Muscle of back (tissue), 3 donors: ENCODE measurements at regions not wholly inside any gene's neighbourhood (a gene's known extent, or its start where the extent isn't known, plus 50 kb on each side); places are given as distances from the start of the nearest gene placed in this dataset.

ENCODE experiments used
- DNase-seq, 3 donors: peaks; one replicate each; pipeline versions ENCODE4 v3.0.0 to v3.0.0-alpha.2; 2013

- no peak for DNase-seq
These were observed 53.6 kb upstream of the NT5E start for GRCh38 chr6:85396159-85396808.

DNA sequence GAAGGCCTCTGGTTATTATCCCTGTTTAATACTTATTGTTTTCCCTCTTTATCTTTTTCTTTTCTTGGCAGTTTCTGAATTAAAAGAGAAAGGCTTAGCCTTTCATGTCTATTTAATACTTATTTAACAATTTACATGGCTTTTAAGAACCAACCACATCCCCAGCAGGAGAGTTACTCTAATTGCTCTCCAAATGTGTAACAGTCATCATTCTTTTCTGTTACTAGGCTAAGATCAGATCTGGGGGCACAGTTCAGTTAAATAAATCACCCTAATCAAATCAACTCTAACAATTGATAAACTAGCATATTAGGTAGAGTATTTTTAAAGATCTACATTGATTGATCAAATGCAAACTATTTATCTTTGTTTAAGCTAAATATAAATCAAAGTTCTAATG is 54.1 kb upstream of the NT5E start:
- no peak for DNase-seq

GRCh38 chr6:85394853-85395538 is 54.9 kb upstream of the NT5E start:
- peak in 2 of 3 donors; percentile 46 to 55 for DNase-seq

DNA sequence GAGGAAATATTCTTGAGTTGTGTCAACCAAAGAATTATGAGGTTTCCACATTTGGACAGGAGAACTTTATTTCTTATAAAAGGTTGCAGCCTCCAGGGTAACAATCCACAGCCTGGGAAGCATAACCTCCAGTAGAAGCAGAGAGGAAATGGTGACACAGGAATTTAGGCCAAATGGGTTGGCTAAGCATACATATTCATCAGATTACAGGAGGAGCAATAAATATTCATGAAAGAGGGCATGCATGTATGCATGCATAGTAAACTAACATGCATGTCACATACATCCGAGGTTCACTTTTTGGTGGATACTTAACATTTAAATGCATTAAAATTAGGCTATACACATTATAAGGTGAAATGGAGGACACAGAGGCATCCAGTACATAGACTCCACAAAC is 55.7 kb upstream of the NT5E start:
- DNase-seq: no peak

- no peak for DNase-seq
These were observed 57.5 kb upstream of the NT5E start for GRCh38 chr6:85392379-85392778.

GRCh38 chr6:85390775-85391174 is 59.1 kb upstream of the NT5E start:
- no peak for DNase-seq

DNA sequence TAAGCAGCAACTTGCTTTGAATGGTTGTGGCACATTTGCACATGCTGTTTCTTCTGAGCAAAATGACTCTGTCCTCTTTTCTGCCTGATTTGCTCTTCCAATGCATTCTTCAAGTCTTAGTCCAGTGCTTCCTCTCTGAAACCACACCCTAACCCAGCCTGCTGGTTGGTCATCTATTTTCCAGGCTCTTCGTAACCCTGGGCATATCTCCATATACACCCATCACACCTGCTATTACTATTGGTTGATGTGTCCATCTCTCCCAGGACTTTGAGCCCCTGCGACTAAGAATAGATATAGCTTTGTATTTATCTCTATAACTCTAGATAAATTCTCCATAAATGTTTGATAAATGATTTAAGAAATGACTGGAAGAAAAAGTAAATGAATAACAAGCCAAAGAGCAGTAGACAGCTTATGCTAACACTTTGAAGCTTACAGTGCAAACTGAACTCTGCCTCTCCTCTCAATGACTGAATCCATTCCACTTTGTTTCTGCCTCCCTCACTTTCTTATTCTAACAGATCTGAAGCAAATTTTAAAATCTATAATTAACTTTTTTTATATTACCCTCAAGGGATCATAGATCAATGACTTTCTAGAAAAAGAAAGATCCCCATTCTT is 59.7 kb upstream of the NT5E start:
- DNase-seq: no peak

DNA sequence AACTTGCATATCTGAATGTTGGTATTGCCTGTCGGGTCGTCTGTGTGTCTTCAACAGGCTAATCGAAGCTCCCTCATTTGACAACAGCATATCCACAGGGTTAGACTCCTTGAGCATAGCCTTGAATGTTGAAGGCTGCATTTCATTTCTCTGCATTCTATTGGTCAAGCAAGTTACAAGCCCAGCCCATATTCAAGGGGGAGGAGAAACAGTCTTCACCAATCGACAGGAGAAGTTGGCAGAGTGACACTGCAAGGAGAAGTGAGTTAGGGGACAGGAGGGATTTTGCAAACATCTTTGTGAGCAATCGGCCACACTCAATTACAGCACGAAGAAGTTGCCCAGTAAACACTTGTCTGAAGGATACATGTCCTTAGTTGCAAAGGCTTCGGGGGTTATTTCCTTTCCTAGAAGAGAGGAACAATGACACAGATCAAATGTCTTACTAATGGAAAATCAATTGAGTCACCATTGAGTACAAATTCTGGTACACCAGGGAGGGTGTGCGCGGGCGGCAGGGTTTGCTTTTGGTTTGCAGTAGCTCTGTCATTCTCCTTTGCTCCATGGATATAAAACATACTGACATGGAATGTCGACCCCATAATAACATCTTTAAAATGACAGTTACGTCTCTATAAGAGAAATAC is 60.6 kb upstream of the NT5E start:
- no peak for DNase-seq

DNA sequence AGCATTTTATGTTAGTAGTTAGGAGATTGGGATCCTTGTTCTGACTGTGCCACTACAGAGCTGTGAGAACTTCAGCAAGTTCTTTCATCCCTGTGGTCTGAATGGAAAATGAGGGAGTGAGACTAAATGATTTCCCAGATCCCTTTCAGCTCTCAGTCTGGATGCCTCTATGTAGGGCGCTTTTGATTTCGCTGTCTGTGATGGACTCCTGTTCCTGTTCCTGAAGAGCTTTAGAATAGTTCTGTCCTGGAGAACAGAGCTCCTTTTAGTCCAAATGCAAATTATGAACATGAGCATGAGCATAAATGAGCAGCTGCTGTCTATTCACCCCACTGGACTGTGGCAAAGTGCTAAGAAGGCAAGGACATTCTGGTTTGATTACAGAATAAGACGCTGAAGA is 61.4 kb upstream of the NT5E start:
- no peak for DNase-seq

DNA sequence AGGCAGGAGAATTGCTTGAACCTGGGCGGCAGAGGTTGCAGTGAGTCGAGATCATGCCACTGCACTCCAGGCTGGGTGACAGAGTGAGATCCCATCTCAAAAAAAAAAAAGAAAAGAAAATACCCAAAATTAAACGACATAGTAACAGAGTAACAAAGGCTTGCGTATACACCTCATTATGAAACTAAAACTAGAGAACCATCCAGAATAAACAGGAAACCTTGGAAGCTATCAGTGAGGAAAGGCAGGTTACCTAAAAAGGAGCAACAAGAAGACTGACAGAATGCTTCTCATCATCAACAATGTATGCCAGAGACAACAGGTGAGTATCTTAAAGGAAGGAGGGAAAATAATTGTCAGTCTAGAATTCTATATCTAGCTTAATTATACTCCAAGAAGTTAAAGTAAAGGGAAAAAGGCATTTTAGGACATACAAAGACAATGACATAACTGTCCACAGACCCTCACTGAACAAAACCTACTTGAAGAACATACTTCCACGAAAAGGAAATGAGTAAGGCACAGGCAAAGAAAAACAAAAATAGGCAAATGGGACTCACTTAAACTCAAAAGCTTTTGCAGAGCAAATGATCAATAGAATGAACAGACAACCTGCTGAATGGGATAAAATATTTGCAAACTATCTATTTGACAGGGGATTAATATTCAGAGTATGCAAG is 64.1 kb upstream of the NT5E start:
- DNase-seq: no peak

DNA sequence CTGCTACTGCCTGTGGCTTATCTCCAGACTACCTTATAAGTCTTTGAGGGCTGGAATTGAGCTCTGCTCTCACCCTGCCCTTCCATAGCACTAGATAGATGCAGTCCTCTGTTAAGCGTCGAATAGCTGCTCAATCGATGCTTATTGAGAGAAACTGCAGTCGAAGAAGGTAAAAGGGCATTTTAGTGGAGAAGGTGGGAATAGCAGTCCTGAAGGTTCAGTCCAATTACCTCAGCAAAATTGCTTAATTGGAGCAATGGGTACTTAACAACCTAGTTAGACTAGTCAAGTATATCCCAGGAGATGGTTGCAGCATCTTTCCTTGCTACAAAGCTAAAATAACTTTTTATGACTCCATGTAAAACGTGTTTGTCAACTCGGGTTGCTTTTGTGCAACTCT is 66.8 kb upstream of the NT5E start:
- no peak for DNase-seq

DNA sequence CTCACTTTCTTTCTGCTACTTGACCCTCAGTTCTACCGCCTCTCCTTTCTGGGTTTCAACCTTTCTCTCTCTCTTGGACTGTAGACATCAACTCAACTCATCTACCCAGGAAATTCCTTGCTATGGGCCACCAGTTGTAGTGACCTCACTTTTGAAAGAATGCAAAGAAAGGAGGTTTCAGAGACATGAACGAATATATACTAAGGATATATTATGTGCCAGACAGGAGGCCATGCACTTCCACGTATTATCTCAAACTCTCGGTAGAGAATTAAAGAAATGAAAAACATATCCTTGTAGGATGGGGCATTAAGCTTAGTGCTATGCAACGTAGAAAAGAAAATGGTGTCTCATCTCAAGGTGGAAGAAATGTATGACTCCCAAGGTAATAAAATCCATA is 67.3 kb upstream of the NT5E start:
- no peak for DNase-seq

- DNase-seq: no peak
These were observed 77.0 kb upstream of the NT5E start for GRCh38 chr6:85372915-85373270.

DNA sequence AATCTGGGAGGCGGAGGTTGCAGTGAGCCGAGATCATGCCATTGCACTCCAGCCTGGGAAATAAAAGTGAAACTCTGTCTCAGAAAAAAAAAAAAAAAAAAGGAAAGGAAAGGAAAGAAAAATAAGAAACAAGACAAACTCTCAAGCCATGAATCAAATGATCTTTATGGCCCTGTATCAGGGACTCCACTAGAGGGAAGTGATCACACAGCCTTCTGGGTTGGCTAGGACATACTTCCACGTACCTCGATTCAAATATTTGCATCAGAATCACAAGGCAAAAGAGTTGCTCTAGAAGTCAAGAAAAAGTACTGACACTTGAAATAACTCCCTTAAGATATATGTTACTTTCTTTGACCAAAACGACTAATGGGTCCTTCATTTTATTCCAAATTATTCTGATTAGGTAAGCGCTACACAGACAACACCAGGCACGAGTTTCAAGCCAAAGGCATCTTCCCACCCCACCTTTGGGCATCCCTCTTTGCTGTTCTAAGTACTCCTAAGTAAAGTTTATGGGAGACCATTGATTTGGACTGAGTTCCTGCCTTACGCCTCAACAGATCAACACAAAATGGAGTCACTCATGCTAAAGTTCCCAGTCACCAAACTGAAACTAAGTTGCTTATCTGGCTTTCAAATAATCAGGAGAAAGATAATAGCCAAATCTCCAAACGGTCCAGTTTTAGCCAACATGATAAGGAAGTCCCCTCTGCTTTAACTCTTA is 77.5 kb upstream of the NT5E start:
- peak in 1 of 3 donors; percentile 26 for DNase-seq

- no peak for DNase-seq
These were observed 81.3 kb upstream of the NT5E start for GRCh38 chr6:85368631-85369030.

DNA sequence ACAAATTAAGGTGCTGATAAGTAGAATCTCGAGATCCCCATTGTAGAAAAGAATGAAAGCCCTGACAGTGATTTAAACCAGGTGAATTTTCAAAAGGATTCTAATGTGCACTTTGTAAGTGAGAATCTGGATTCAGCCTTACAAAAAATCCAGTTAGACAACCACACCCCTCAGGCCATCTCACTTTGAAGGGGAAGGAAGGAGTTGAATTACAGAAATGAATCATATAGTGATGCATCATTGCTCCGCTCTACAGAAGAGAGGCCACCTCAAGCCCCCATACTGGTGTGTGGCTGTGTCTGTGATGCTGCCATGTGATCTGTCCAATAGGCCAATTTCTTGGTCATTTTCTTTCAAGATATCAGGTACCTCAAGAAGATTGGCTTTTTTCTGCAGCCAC is 85.5 kb upstream of the NT5E start:
- peak in 1 of 3 donors; percentile 43 for DNase-seq

DNA sequence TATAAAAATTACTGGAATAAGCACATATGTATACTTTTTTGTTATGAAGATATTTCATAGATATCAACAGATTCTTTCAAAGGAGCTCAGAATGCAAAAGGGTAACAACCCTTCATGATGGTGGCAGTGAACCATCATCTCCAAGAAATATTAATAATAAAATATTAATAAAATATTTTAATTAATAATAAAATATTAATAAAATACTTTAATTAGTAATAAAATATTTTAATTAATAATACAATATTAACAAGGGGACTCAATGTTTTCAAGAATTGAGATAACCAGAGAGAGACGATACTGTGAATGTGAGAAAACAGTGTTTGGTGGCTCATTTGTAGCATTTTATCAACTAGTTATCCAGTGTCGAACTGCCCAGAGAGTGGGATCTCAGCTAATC is 86.0 kb upstream of the NT5E start:
- no peak for DNase-seq

DNA sequence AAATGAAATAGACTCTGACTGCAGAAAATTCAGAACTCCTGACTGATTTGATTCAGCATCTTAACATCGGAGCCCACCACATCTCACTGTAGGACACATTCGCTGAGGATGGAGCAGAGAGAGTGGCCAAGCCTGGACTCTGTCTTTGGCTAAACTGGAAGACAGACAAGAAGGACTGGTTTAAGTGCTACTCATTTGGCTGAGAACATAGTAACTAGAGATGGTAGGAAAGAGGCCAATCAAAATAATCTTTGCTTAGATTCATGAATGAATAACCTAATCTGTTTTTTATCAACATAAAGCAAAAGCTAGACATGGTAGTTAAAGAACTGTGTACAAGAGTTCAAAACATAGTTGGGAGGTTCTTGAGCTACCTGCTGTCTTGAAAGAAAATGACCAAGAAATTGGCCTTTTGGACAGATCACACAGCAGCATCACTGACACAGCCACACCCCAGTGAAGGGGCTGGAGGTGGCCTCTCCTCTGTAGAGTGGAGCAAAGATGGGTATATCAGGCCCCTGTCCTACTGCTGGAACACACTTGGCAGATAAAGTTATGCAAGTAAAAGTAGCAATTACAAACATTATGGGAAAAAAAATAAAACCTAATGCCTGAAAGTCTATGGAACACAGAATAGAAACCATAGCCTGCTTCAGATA is 87.1 kb upstream of the NT5E start:
- DNase-seq: peak in 1 of 3 donors; percentile 20

DNA sequence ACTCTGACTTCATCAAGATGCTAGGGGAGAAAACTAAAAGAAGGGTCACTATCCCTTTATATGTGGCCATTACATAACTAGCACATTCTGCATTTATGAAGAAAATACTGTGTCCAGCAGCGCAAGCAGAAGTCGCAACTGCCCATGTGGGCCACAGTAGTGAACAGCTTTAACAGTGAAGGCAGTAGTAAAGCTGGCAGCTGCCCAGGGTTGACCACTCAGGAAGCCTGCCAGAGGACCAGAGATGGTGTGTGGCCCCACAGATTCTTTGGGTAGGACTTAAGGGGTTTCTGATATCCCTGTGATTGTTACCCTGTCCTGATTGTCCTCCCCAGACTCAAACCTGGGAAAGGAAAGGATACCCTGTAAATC is 88.3 kb upstream of the NT5E start:
- DNase-seq: no peak

GRCh38 chr6:85360794-85361642 is 88.9 kb upstream of the NT5E start:
- peak in 1 of 3 donors; percentile 90 for DNase-seq
